H1 (cell line): ENCODE measurements at regions not wholly inside any gene's neighbourhood (a gene's known extent, or its start where the extent isn't known, plus 50 kb on each side); places are given as distances from the start of the nearest gene placed in this dataset.

ENCODE experiments used
- CTCF ChIP-seq, 3 experiments: IDR thresholded peaks; 1 replicate in 2 of 3; 2 replicates in 1 of 3; pipeline versions ENCODE4 v1.5.1 to v1.6.1; 2011; ENCODE audit warnings: low read length in 3 of 3, mild to moderate bottlenecking in 3 of 3, inconsistent platforms in 2 of 3, low read depth in 1 of 3, moderate library complexity in 1 of 3; ENCODE audit not compliant: insufficient read depth in 1 of 3; ENCODE audit errors: control extremely low read depth in 1 of 3
- EP300 ChIP-seq, 2 experiments: IDR thresholded peaks; 1 replicate in 1 of 2; 2 replicates in 1 of 2; pipeline ENCODE4 v1.6.1; 2011 to 2012; ENCODE audit warnings: low read depth in 2 of 2, low read length in 2 of 2, mild to moderate bottlenecking in 2 of 2, borderline replicate concordance in 1 of 2, inconsistent platforms in 1 of 2, moderate library complexity in 1 of 2
- KDM1A ChIP-seq: fragments of 200-600, 300-600 bp; sonication (generic); IDR thresholded peaks from 2 replicates; pipeline ENCODE4 v1.7.1; 2016; ENCODE audit warnings: mild to moderate bottlenecking, low read length, borderline replicate concordance
- MAX ChIP-seq: IDR thresholded peaks from 2 replicates; pipeline ENCODE4 v1.6.1; 2012; ENCODE audit warnings: inconsistent platforms
- PHF8 ChIP-seq: fragments of 200-600 bp; sonication (generic); conservative IDR thresholded peaks from 2 replicates; pipeline ENCODE4 v1.7.1; 2012; ENCODE audit warnings: low read depth, mild to moderate bottlenecking, inconsistent platforms, low read length, moderate library complexity
- POLR2A ChIP-seq, 2 experiments: IDR thresholded peaks; 1 replicate in 1 of 2; 2 replicates in 1 of 2; pipeline ENCODE4 v1.6.1; 2011; ENCODE audit warnings: low read depth in 2 of 2, low read length in 2 of 2, mild to moderate bottlenecking in 2 of 2; ENCODE audit errors: control extremely low read depth in 1 of 2
- POLR2AphosphoS5 ChIP-seq: IDR thresholded peaks from 2 replicates; pipeline ENCODE4 v1.6.1; 2011; ENCODE audit warnings: low read depth, low read length
- RFX5 ChIP-seq: IDR thresholded peaks from 2 replicates; pipeline ENCODE4 v1.6.1; 2011; ENCODE audit warnings: low read depth, low read length, improper control_type of control experiment, borderline replicate concordance
- SIRT6 ChIP-seq: IDR thresholded peaks from one replicate; pipeline ENCODE4 v1.7.1; 2012; ENCODE audit warnings: low read length, inconsistent platforms
- SUZ12 ChIP-seq: fragments of 200-600 bp; sonication (generic); IDR thresholded peaks from 2 replicates; pipeline ENCODE4 v1.6.1; 2012; ENCODE audit warnings: mild to moderate bottlenecking, inconsistent platforms, low read length, moderate library complexity, mixed read lengths
- USF2 ChIP-seq: IDR thresholded peaks from 2 replicates; pipeline ENCODE4 v1.6.1; 2011; ENCODE audit warnings: low read length, improper control_type of control experiment

- TF ChIP-seq POLR2A (IDR thresholded peaks at IDR 0.05; ENCODE audit: control extremely low read depth in 1 of 2, low read depth in 2 of 2, low read length in 2 of 2) (no peak), USF2 (no peak), MAX (no peak), KDM1A (no peak), CTCF (IDR thresholded peaks at IDR 0.05; ENCODE audit: control extremely low read depth in 1 of 3, insufficient read depth in 1 of 3, low read depth in 1 of 3, low read length in 3 of 3) (no peak), SUZ12 (no peak), SIRT6 (no peak), PHF8 (no peak), POLR2AphosphoS5 (no peak), RFX5 (no peak), EP300 (IDR thresholded peaks at IDR 0.05; ENCODE audit: borderline replicate concordance in 1 of 2, low read depth in 2 of 2, low read length in 2 of 2) (no peak)
Observed at GRCh38 chr10:18786478-18786877, 127.2 kb downstream of the ARL5B start.
